CD14-positive monocyte (primary cell): ENCODE measurements at regions not wholly inside any gene's neighbourhood (a gene's known extent, or its start where the extent isn't known, plus 50 kb on each side); places are given as distances from the start of the nearest gene placed in this dataset.
A peak's percentile ranks its signal among the peaks of the same experiment; 100 is the strongest.
"Not testable (repeated sequence)": the region's sequence is repeated elsewhere in the genome, so short reads cannot be mapped to it uniquely, and the experiment has no call there.

Experiments
- DNase-seq, 3 donors: peaks; one replicate each; pipeline ENCODE4 v3.0.0-alpha.2; 2011 to 2022
- H2AFZ ChIP-seq: 2 replicates; pipeline ENCODE4 v1.6.0; 2012; ENCODE audit warnings: mild to moderate bottlenecking, low read depth, low read length, inconsistent platforms; ENCODE audit not compliant: insufficient read depth, poor library complexity, severe bottlenecking
- H3K27ac ChIP-seq, 2 donors: 1 replicate in 1 of 2; 2 replicates in 1 of 2; pipeline ENCODE4 v1.5.1; 2012 to 2013; ENCODE audit warnings: low read length in 2 of 2, control low read depth in 1 of 2, inconsistent platforms in 1 of 2, low read depth in 1 of 2, mild to moderate bottlenecking in 1 of 2
- H3K27me3 ChIP-seq, 2 donors: one replicate each; pipeline versions ENCODE4 v1.6.0 to v1.6.1; 2011 to 2013; ENCODE audit warnings: low read length in 2 of 2; ENCODE audit not compliant: control insufficient read depth in 2 of 2, insufficient read depth in 2 of 2
- H3K36me3 ChIP-seq, 2 donors: replicated peaks in 1 of 2; 1 replicate in 1 of 2; 2 replicates in 1 of 2; pipeline versions ENCODE4 v1.5.1 to v1.6.1; 2012 to 2013; ENCODE audit warnings: low read length in 2 of 2, control low read depth in 1 of 2, inconsistent platforms in 1 of 2, mild to moderate bottlenecking in 1 of 2; ENCODE audit not compliant: insufficient read depth in 2 of 2, control insufficient read depth in 1 of 2
- H3K4me1 ChIP-seq, 2 donors: 1 replicate in 1 of 2; 2 replicates in 1 of 2; pipeline versions ENCODE4 v1.5.1 to v1.6.1; 2012 to 2013; ENCODE audit warnings: low read length in 2 of 2, control low read depth in 1 of 2, inconsistent platforms in 1 of 2, mild to moderate bottlenecking in 1 of 2, moderate library complexity in 1 of 2; ENCODE audit not compliant: insufficient read depth in 2 of 2, control insufficient read depth in 1 of 2
- H3K4me2 ChIP-seq: replicated peaks from 2 replicates; pipeline ENCODE3; 2012; ENCODE audit warnings: low read length, moderate library complexity, mild to moderate bottlenecking; ENCODE audit not compliant: poor library complexity, severe bottlenecking; ENCODE audit errors: extremely low read depth
- H3K4me3 ChIP-seq, 3 experiments: fragments of 200-600 bp in 1 of 3; sonication (generic) in 1 of 3; replicated peaks in 1 of 3; 1 replicate in 2 of 3; 2 replicates in 1 of 3; pipeline ENCODE4 v1.5.1; 2011 to 2013; ENCODE audit warnings: low read length in 3 of 3, mild to moderate bottlenecking in 3 of 3, control low read depth in 2 of 3, low read depth in 2 of 3, inconsistent platforms in 1 of 3, moderate library complexity in 1 of 3
- H3K79me2 ChIP-seq: 2 replicates; pipeline ENCODE4 v1.6.0; 2012; ENCODE audit warnings: mild to moderate bottlenecking, control low read depth, inconsistent platforms, low read length, moderate library complexity; ENCODE audit not compliant: insufficient read depth
- H3K9ac ChIP-seq: 2 replicates; pipeline ENCODE4 v1.6.0; 2017; ENCODE audit warnings: low read length, mild to moderate bottlenecking; ENCODE audit not compliant: insufficient read depth, poor library complexity, severe bottlenecking
- H3K9me3 ChIP-seq, 2 donors: replicated peaks in 1 of 2; 1 replicate in 1 of 2; 2 replicates in 1 of 2; pipeline versions ENCODE4 v1.5.1 to v1.6.1; 2012 to 2013; ENCODE audit warnings: low read length in 2 of 2, control low read depth in 1 of 2; ENCODE audit not compliant: control insufficient read depth in 1 of 2, insufficient read depth in 1 of 2
- H4K20me1 ChIP-seq: 2 replicates; pipeline ENCODE4 v1.6.0; 2012; ENCODE audit warnings: mild to moderate bottlenecking, low read length, control low read depth, moderate library complexity; ENCODE audit not compliant: insufficient read depth
- H3K27ac Mint-ChIP-seq, 7 donors: one replicate each; pipeline ENCODE4 v1.8.0; 2020; ENCODE audit warnings: mild to moderate bottlenecking in 7 of 7, mixed read lengths in 7 of 7, moderate library complexity in 6 of 7, inconsistent platforms in 2 of 7
- H3K27me3 Mint-ChIP-seq, 3 donors: one replicate each; pipeline ENCODE4 v1.8.0; 2021 to 2022; ENCODE audit warnings: low read depth in 3 of 3, mild to moderate bottlenecking in 3 of 3, mixed read lengths in 3 of 3, moderate library complexity in 3 of 3, inconsistent platforms in 1 of 3
- H3K36me3 Mint-ChIP-seq, 2 donors: one replicate each; pipeline ENCODE4 v1.8.0; 2020; ENCODE audit warnings: mixed read lengths in 2 of 2, inconsistent platforms in 1 of 2, mild to moderate bottlenecking in 1 of 2
- H3K4me1 Mint-ChIP-seq: one replicate; pipeline ENCODE4 v1.8.0; 2020; ENCODE audit warnings: mild to moderate bottlenecking, mixed read lengths
- H3K4me3 Mint-ChIP-seq, 2 donors: one replicate each; pipeline ENCODE4 v1.8.0; 2020; ENCODE audit warnings: mild to moderate bottlenecking in 2 of 2, mixed read lengths in 2 of 2, moderate library complexity in 1 of 2
- H3K9me3 Mint-ChIP-seq, 7 donors: one replicate each; pipeline ENCODE4 v1.8.0; 2020 to 2022; ENCODE audit warnings: mixed read lengths in 7 of 7, mild to moderate bottlenecking in 6 of 7, moderate library complexity in 6 of 7, inconsistent platforms in 2 of 7
- WGBS: methylation state at CpG from one replicate; pipeline ENCODE4 v1.1.5; 2013; ENCODE audit warnings: missing lambda C conversion rate; ENCODE audit not compliant: insufficient coverage; 5-methylcytosine and 5-hydroxymethylcytosine counted together
- intact Hi-C, 2 donors: fragments of 100-400 bp; cut with micrococcal nuclease; formaldehyde crosslinking; loops; one replicate each; pipeline versions ENCODE4 v1.15.0 to v1.15.1; 2023
- TF ChIP-seq, protein P1 (sequence below): fragments of 200-600 bp; IDR thresholded peaks from one replicate; pipeline ENCODE4 v1.8.0; 2022; ENCODE audit warnings: antibody characterized with exemption, mild to moderate bottlenecking

DNA sequence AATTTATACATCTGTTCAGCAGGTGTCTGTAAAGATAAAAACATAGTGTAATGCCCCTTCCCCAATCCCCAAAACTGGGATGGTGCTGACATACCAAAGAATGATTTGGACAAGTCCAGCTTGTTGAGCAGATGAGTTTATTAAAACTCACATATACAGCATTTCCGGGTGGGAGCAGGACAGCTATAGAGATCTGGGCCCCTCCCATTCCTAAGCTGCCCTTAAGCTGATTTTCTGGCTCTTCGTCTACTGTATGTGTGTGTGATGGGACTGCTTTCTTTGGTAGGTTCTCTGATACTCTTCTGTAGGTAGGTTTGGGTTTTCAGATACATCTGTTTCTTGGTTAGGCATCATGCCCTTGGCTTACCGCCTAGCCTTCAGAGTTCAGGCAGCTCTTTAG lies 703.7 kb upstream of the PCDH10 start:
- Histone ChIP-seq H3K27me3 (no peaks in the 10 kb centered on the region), H3K4me3 (no peak overlapping the region), H3K9me3 (peaks cover 14 to 16% of the 10 kb centered on the region in 2 donors), H3K4me2 (no peak overlapping the region), H3K27ac (no peak overlapping the region), H3K79me2 (no peaks in the 10 kb centered on the region), H3K36me3 (no peaks in the 10 kb centered on the region), H2AFZ (no peak overlapping the region), H4K20me1 (no peaks in the 10 kb centered on the region), H3K4me1 (no peaks in the 10 kb centered on the region), H3K9ac (no peak overlapping the region)
- Mint-ChIP-seq H3K9me3 (peaks cover 0 to 10% (median 3%) of the 10 kb centered on the region in 7 donors), H3K4me1 (no peaks in the 10 kb centered on the region), H3K27me3 (peaks cover 0 to 2% (median 0%) of the 10 kb centered on the region in 3 donors), H3K27ac (no peak overlapping the region), H3K36me3 (no peaks in the 10 kb centered on the region), H3K4me3 (no peak overlapping the region)
- no peak for DNase-seq
- TF ChIP-seq, protein P1, sequence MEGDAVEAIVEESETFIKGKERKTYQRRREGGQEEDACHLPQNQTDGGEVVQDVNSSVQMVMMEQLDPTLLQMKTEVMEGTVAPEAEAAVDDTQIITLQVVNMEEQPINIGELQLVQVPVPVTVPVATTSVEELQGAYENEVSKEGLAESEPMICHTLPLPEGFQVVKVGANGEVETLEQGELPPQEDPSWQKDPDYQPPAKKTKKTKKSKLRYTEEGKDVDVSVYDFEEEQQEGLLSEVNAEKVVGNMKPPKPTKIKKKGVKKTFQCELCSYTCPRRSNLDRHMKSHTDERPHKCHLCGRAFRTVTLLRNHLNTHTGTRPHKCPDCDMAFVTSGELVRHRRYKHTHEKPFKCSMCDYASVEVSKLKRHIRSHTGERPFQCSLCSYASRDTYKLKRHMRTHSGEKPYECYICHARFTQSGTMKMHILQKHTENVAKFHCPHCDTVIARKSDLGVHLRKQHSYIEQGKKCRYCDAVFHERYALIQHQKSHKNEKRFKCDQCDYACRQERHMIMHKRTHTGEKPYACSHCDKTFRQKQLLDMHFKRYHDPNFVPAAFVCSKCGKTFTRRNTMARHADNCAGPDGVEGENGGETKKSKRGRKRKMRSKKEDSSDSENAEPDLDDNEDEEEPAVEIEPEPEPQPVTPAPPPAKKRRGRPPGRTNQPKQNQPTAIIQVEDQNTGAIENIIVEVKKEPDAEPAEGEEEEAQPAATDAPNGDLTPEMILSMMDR: no peak
- intact Hi-C loops: no loop called here
- WGBS: no CpG with 5 or more reads among the region's 3 CpGs

DNA sequence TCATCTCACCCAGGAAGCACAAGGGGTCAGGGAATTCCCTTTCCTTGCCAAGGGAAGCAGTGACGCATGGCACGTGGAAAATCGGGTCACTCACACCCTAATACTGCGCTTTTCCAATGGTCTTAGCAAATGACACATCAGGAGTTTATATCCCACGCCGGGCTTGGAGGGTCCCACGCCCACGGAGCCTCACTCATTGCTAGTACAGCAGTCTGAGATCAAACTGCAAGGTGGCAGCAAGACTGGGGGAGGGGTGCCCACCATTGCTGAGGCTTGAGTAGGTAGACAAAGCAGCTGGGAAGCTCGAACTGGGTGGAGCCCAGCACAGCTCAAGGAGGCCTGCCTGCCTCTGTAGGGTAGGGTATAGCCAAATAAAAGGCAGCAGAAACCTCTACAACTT lies 691.1 kb upstream of the PCDH10 start:
- H3K4me1 Mint-ChIP-seq, H3K27me3 ChIP-seq, H3K27ac ChIP-seq, H3K4me3 ChIP-seq, H4K20me1 ChIP-seq, H3K9me3 ChIP-seq, H3K79me2 ChIP-seq, H3K4me2 ChIP-seq, H2AFZ ChIP-seq, H3K36me3 Mint-ChIP-seq, intact Hi-C loops, H3K4me1 ChIP-seq, H3K36me3 ChIP-seq, H3K4me3 Mint-ChIP-seq, H3K27me3 Mint-ChIP-seq, H3K9ac ChIP-seq, DNase-seq: not testable (repeated sequence)
- Mint-ChIP-seq H3K9me3 (peaks cover 2 to 20% (median 4%) of the 10 kb centered on the region in 7 donors), H3K27ac (peak overlapping the region in 1 of 7 donors; percentile 38)
- 94% methylated on average over 7 of the region's 9 CpGs for WGBS
